Parathyroid adenoma (tissue), 2 donors: ENCODE measurements at regions not wholly inside any gene's neighbourhood (a gene's known extent, or its start where the extent isn't known, plus 50 kb on each side); places are given as distances from the start of the nearest gene placed in this dataset.

Source experiments
- H2AFZ ChIP-seq: fragments of 300-600 bp; sonication (generic); one replicate; pipeline ENCODE4 v1.7.0; 2017; ENCODE audit warnings: antibody characterized with exemption, mild to moderate bottlenecking
- H3K27ac ChIP-seq: fragments of 300-600 bp; sonication (generic); one replicate; pipeline ENCODE4 v1.7.0; 2017
- H3K27me3 ChIP-seq: fragments of 300-600 bp; sonication (generic); one replicate; pipeline ENCODE4 v1.7.0; 2017; ENCODE audit warnings: low read length; ENCODE audit not compliant: control insufficient read depth, insufficient read depth
- H3K36me3 ChIP-seq: fragments of 300-600 bp; sonication (generic); one replicate; pipeline ENCODE4 v1.7.0; 2017; ENCODE audit warnings: low read length; ENCODE audit not compliant: control insufficient read depth, insufficient read depth
- H3K4me1 ChIP-seq: fragments of 300-600 bp; sonication (generic); one replicate; pipeline ENCODE4 v1.7.0; 2017; ENCODE audit warnings: control low read depth
- H3K4me2 ChIP-seq: fragments of 300-600 bp; sonication (generic); one replicate; pipeline ENCODE4 v1.7.0; 2017; ENCODE audit warnings: low read length
- H3K4me3 ChIP-seq: fragments of 300-600 bp; sonication (generic); one replicate; pipeline ENCODE4 v1.7.0; 2017; ENCODE audit warnings: low read depth, low read length
- H3K79me2 ChIP-seq: fragments of 300-600 bp; sonication (generic); one replicate; pipeline ENCODE4 v1.7.0; 2017; ENCODE audit warnings: control low read depth
- H3K9ac ChIP-seq: fragments of 300-600 bp; sonication (generic); one replicate; pipeline ENCODE4 v1.7.0; 2017; ENCODE audit warnings: mild to moderate bottlenecking
- H3K9me3 ChIP-seq: fragments of 300-600 bp; sonication (generic); one replicate; pipeline ENCODE4 v1.7.0; 2017; ENCODE audit warnings: low read length; ENCODE audit not compliant: control insufficient read depth
- CTCF ChIP-seq: fragments of 300-600 bp; sonication (generic); IDR thresholded peaks from one replicate; pipeline ENCODE4 v1.7.0; 2017; ENCODE audit warnings: antibody characterized with exemption, mild to moderate bottlenecking
- donor health status: primary hyperparathyroidism.

- Histone ChIP-seq H3K36me3 (no peaks in the 10 kb centered on the region), H3K27ac (no peak overlapping the region), H3K27me3 (no peaks in the 10 kb centered on the region), H2AFZ (no peak overlapping the region), H3K9ac (no peak overlapping the region), H3K4me3 (no peak overlapping the region), H3K4me1 (no peaks in the 10 kb centered on the region), H3K79me2 (no peaks in the 10 kb centered on the region), H3K9me3 (no peaks in the 10 kb centered on the region), H3K4me2 (no peak overlapping the region)
- TF ChIP-seq CTCF: no peak
Observed at GRCh38 chr12:115698257-115698656, 579.2 kb downstream of the MED13L start.

- Histone ChIP-seq H3K4me3 (no peak overlapping the region), H2AFZ (no peak overlapping the region), H3K27me3 (no peaks in the 10 kb centered on the region), H3K79me2 (no peaks in the 10 kb centered on the region), H3K36me3 (no peaks in the 10 kb centered on the region), H3K4me1 (no peaks in the 10 kb centered on the region), H3K27ac (no peak overlapping the region), H3K9ac (no peak overlapping the region), H3K9me3 (no peaks in the 10 kb centered on the region), H3K4me2 (no peak overlapping the region)
- TF ChIP-seq CTCF: no peak
Observed at GRCh38 chr12:115697340-115697739, 580.2 kb downstream of the MED13L start.

DNA sequence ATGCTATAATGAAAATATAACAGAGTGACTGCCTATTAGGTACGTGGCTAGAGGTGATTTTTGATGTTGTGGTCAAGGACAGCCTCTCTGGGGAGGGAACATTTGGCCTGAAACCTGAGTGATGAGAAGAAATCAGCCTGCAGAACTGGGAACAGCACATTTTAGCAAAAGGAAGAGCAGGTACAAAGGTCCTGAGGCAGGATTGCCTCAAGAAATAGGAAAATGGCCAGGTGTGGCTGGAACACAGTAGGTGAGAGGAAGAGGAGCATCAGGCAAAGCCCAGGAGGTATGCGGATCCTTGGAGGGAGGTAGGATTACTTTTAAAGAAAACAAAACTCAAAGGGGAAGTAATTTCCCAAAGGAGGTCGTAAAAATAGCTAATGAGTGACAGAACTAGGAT is 582.9 kb downstream of the MED13L start:
- H3K4me1 ChIP-seq: no peaks in the 10 kb centered on the region
- H3K36me3 ChIP-seq: no peaks in the 10 kb centered on the region
- H3K27me3 ChIP-seq: no peaks in the 10 kb centered on the region
- H2AFZ ChIP-seq: no peak overlapping the region
- H3K79me2 ChIP-seq: no peaks in the 10 kb centered on the region
- no peak overlapping the region for H3K9ac ChIP-seq
- H3K9me3 ChIP-seq: no peaks in the 10 kb centered on the region
- H3K4me2 ChIP-seq: no peak overlapping the region
- TF ChIP-seq CTCF: no peak
- H3K27ac ChIP-seq: no peak overlapping the region
- H3K4me3 ChIP-seq: no peak overlapping the region

GRCh38 chr12:115693970-115694369 is 583.5 kb downstream of the MED13L start:
- no peaks in the 10 kb centered on the region for H3K4me1 ChIP-seq
- no peak overlapping the region for H3K27ac ChIP-seq
- TF ChIP-seq CTCF: no peak
- H3K9ac ChIP-seq: no peak overlapping the region
- H2AFZ ChIP-seq: no peak overlapping the region
- H3K27me3 ChIP-seq: no peaks in the 10 kb centered on the region
- H3K4me3 ChIP-seq: no peak overlapping the region
- H3K79me2 ChIP-seq: no peaks in the 10 kb centered on the region
- no peak overlapping the region for H3K4me2 ChIP-seq
- no peaks in the 10 kb centered on the region for H3K36me3 ChIP-seq
- no peaks in the 10 kb centered on the region for H3K9me3 ChIP-seq

- Histone ChIP-seq H3K4me1 (no peaks in the 10 kb centered on the region), H3K9ac (no peak overlapping the region), H3K36me3 (no peaks in the 10 kb centered on the region), H3K4me3 (no peak overlapping the region), H2AFZ (no peak overlapping the region), H3K4me2 (no peak overlapping the region), H3K27ac (no peak overlapping the region), H3K27me3 (no peaks in the 10 kb centered on the region), H3K9me3 (no peaks in the 10 kb centered on the region), H3K79me2 (no peaks in the 10 kb centered on the region)
- no peak for TF ChIP-seq CTCF
Observed at GRCh38 chr12:115691123-115691522, 586.4 kb downstream of the MED13L start.
